Mammary epithelial cell (primary cell): ENCODE measurements at regions not wholly inside any gene's neighbourhood (a gene's known extent, or its start where the extent isn't known, plus 50 kb on each side); places are given as distances from the start of the nearest gene placed in this dataset.

Experiments
- EZH2 ChIP-seq: IDR thresholded peaks from 2 replicates; pipeline ENCODE4 v1.6.1; 2012; ENCODE audit warnings: low read length, inconsistent platforms, borderline replicate concordance
- TF ChIP-seq, protein P1 (sequence below), 2 donors: IDR thresholded peaks in 1 of 2; conservative IDR thresholded peaks in 1 of 2; 2 replicates each; pipeline ENCODE4 v1.5.1; 2011 to 2012; ENCODE audit warnings: inconsistent platforms in 2 of 2, low read length in 2 of 2, mild to moderate bottlenecking in 2 of 2, control low read depth in 1 of 2, low read depth in 1 of 2; ENCODE audit not compliant: insufficient read depth in 1 of 2; ENCODE audit errors: extremely low read depth in 1 of 2

DNA sequence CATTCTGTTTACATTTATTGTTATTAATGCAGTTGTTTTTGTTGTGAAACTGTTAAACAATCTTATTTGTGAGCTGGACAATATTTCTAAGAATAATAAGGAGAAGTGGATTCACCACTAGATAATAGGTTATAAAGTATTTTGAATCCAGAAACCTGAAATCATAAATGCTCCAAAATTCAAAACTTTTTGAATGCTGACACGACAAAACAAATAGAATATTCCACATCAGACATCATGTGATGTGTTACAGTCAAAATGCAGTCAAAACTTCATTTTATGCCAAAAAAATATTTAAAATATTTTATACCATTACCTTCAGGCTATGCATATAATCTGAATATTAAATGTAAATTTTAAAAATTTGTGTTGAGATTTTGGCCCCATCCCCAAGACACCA lies 1321.4 kb downstream of the SLITRK1 start:
- TF ChIP-seq, protein P1, sequence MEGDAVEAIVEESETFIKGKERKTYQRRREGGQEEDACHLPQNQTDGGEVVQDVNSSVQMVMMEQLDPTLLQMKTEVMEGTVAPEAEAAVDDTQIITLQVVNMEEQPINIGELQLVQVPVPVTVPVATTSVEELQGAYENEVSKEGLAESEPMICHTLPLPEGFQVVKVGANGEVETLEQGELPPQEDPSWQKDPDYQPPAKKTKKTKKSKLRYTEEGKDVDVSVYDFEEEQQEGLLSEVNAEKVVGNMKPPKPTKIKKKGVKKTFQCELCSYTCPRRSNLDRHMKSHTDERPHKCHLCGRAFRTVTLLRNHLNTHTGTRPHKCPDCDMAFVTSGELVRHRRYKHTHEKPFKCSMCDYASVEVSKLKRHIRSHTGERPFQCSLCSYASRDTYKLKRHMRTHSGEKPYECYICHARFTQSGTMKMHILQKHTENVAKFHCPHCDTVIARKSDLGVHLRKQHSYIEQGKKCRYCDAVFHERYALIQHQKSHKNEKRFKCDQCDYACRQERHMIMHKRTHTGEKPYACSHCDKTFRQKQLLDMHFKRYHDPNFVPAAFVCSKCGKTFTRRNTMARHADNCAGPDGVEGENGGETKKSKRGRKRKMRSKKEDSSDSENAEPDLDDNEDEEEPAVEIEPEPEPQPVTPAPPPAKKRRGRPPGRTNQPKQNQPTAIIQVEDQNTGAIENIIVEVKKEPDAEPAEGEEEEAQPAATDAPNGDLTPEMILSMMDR (conservative IDR thresholded peaks at IDR 0.05 in 1 of 2, IDR thresholded peaks at IDR 0.05 in 1 of 2; ENCODE audit: extremely low read depth in 1 of 2, insufficient read depth in 1 of 2, low read depth in 1 of 2, low read length in 2 of 2), result no peak
- TF ChIP-seq EZH2, result no peak
